DOHH2 (cell line): ENCODE measurements at regions not wholly inside any gene's neighbourhood (a gene's known extent, or its start where the extent isn't known, plus 50 kb on each side); places are given as distances from the start of the nearest gene placed in this dataset.

Experiments used
- CTCF ChIP-seq: fragments of 200-600 bp; sonication (generic); IDR thresholded peaks from one replicate; pipeline ENCODE4 v1.5.1; 2014; ENCODE audit warnings: antibody characterized with exemption, mild to moderate bottlenecking, low read depth, low read length; ENCODE audit not compliant: poor library complexity, severe bottlenecking
- EZH2phosphoT487 ChIP-seq: fragments of 200-600 bp; sonication (generic); IDR thresholded peaks from 2 replicates; pipeline ENCODE4 v1.6.1; 2017; ENCODE audit warnings: borderline replicate concordance, mild to moderate bottlenecking, antibody characterized with exemption, low read length, moderate library complexity, mixed read lengths

- no peak for TF ChIP-seq CTCF
- no peak for TF ChIP-seq EZH2phosphoT487
These were observed 406.9 kb upstream of the FIGN start for GRCh38 chr2:164142755-164143154.
